ENCODE measurements at regions not wholly inside any gene's neighbourhood (a gene's known extent, or its start where the extent isn't known, plus 50 kb on each side); places are given as distances from the start of the nearest gene placed in this dataset.

DNA sequence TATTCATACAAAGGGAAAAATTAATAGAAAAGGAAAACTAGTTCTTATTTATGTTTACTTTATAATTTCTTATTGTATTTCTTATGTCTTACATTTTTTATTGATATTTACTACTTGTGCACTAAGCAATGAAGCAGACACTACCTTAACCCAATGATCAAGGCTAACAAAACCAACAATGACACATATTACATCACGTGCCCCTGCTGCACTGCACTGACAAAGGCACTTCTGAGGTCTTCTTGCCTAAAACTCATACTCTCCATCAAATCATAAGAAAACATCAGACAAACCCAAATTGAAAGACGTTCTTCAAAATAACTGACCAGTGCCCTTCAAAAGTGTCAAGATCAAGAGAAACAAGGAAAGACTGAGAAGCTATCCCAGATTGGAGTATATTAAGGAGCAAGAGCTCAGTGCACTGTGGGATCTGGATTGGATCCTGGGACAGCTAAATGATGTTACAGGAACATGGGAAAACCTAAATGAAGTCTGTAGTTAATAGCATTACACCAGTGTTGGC, 230.9 kb downstream of the AUH start:
- no peak for DNase-seq (ENCODE audit: low spot score)

DNA sequence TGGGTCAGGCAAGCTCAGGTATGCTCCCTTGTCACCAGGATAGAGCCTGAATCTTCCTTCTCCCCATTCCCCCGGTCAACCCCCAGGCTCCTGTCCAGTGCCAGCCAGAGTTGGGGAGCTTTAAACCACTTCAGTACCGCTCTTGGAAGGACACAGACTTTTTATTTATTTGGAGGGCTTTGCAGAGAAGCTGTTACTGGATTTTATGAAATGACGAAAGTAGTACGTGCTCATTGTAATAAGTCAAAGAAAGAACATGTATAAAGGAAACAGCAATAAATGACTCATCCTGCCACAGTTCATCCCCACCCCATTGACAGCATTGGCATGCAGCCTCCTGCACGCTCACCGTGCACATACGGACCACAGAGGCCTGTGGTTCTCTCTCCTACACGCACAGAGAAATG, 230.3 kb downstream of the AUH start:
- no peak for DNase-seq (ENCODE audit: low spot score)

DNA sequence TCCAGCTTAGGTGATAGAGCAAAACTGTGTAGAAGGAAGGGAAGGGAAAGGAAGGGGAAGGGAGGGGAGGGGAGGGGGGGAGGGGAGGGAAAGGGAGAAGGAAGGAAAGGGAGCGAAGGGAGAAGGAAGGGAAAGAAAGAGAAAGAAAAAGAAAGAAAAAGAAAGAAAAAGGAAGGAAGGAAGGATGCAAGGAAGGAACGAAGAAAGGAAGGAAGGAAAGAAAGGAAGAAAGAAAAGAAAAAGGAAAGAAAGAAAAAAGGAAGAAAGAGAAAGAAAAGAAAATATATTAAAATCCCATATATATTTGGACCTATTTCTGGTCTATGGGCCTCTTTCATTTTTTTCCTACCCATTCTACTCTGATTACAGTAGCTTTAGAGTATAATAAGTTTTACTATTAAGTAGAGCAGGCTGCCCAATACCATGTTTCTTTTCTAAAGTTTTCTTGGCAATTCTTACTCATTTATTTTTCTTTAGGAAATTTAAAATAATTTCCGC, 229.1 kb downstream of the AUH start:
- no peak for DNase-seq (ENCODE audit: low spot score)

DNA sequence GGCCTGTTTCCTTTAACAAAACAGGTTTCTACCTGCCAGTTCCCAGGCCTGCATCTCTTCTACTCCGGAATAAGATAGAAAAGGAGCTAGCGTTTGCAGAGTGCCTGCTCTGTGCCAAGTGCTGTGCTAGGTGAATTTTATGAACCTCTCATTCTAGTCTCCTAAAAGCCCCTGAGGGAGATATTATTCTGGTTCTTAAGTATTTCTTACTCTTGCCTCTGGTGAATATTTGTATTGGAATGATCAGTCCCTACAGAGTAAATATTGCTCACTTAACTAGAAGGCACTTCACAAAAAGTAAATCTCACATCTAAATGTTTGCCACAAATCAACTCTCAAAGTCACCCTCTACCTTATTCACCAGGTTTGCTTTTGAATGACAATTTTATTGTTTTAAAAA, 227.1 kb downstream of the AUH start:
- no peak for DNase-seq (ENCODE audit: low spot score)

DNA sequence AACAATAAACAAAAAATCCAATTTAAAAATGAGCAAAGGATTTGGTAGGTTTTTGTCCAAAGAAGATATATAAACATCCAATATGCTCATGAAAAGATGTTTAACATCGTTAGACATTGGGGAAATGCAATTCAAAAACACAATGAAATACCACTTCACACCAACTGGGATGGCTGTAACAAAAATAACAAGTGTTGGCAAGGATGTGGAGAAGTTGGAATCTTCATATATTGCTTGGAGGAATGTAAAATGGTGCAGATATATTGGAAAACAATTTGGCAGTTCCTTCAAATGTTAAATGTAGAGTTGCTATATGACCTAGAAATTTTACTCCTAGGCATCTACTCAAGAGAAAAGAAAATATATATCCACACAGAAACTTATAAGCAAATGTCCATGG, 224.3 kb downstream of the AUH start:
- DNase-seq (ENCODE audit: low spot score): no peak

DNA sequence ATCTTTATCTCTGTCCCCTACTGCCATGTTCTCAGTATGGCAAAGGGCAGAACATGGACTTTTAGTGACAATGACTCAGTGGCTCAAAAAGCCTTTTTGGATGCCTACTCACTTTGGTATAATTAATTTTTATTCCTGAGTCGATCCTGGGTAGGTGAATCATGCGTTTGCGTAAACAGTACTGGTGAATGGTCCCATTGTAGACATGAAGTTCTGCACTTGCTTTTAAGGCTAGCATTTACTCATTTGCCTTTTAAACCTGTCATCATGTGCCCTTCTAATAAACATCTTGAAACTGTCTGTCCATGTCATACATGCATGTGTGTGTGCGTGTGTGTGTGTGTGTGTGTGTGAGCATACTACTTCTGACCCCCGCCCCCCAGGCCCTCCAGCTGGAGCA, 223.0 kb downstream of the AUH start:
- DNase-seq (ENCODE audit: low spot score): no peak

DNA sequence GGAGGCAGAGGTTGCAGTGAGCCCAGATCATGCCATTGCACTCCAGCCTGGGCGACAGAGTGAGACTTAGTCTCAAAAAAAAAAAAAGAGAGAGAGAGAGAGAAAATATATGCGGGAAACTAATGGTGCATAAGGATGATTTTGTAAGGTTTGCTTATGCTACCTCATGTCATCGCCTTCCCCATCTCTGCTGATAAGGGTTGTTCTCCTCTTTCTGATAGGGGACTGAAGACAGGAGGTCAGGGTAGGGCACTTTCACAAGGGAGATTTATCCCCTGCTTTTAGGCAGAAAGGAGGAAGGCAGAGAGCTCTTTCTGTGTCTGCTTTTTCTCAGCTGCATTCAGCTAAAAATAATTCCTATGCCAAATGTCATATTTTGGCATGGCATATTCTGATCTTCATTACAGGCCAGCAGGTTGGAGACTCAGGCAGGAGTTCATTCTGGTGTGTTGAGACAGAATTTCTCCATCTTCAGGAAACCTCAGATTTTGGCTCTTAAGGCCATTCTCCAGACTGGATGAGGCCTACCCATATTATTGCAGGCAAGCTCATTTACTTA, 220.2 kb downstream of the AUH start:
- DNase-seq (ENCODE audit: low spot score): no peak

DNA sequence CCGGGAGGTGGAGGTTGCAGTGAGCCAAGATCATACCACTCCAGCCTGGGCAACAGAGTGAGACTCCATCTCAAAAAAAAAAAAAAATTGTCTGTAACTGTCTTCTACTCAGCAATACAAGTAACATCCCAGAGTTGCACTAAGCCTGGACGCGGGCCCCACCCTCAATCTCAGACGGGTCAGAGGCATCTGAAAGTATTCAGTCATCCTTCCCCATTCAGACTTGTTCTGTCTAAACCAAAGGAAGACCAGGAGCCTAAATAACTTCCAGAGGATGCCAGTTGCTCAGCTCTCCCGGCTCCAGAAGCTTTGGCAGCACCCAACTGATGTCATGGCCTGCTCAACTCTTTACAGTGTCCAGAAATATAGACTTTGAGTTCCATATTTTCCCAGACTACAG, 218.6 kb downstream of the AUH start:
- no peak for DNase-seq (ENCODE audit: low spot score)

DNA sequence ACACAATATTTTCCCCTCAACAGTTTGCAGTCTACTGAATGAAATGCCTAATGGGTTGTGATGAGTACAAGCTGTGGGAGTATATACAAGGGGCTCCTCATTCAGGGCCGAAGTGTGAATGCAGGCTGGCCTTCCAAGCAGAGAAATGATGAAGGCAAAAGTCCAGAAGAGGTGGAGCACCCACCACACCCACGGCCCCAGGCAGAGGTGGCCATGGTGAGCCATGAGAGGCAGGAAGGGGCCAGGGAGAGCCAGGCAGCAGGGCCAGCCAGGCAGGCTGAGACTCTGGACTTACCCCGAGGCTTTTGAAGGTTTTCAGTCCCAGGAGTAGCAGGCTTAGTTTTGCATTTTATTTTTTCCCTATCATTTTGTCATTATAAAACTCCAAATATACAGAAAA, 218.1 kb downstream of the AUH start:
- no peak for DNase-seq (ENCODE audit: low spot score)

DNA sequence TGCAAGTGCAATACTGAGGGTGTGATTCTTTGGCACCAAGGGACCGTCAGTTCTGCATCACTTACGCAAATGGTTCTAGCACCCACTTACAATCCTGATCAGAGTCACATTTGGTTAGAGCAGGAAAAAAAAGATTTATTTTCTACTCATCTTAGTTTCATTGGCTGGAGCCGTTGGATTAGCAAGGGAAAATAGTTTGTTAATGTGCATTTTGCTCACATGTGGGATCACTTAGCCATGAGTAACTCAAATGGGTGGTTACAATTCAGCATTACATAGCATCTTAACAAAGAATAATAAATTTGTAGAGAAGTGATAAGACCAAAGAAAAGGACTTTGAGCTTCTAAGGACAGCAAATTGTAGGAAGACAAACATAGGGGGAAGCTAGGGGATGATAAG, 216.9 kb downstream of the AUH start:
- DNase-seq (ENCODE audit: low spot score): no peak

DNA sequence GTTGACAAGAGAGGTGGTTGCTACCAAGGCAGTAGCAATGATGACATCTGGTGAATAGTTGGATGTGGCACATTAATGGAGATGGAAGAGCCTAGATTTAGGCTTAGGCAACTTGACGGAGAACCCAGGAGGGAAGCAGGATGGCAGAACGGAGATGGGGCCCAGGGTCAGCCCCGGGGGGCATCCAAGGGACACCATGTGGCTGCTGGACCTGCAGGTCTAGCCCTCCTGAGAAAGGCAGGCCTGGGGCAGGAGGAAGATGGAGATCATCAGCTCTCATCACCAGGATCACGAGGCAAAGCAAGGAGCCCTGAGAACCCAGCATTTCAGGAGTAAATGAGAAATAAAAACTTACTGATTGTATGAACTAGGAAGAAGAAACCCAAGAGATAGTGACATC, 216.2 kb downstream of the AUH start:
- no peak for DNase-seq (ENCODE audit: low spot score)

DNA sequence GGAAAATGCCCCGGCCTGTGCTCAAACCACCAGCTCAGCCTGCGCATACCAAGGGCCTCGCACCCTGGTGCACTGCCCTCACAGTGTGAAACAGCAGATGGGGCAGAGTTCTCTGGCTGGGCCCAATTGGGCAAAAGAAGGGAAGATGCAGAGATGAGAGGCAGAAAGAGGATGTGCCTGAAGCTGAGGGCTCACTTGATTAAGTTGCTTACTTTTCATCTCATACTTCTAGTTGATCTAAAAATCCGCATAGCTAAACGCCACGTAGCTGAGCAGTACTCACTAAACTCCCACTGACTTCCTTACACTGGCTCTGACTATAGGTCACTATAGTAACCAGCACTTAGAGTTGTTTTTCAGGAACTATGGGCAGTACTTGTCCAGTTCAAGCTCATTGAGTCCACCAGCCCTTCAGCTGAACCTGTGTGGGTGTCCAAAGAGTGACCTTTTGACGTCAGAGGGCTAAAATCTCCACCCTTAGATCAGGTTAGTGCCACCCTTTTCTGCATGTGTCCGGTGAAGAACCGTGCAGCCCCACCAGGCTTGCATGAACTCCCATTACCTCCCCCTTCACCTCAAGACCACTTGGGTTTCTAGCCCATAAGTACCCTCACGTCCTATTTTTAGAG, 215.2 kb downstream of the AUH start:
- DNase-seq (ENCODE audit: low spot score): no peak

DNA sequence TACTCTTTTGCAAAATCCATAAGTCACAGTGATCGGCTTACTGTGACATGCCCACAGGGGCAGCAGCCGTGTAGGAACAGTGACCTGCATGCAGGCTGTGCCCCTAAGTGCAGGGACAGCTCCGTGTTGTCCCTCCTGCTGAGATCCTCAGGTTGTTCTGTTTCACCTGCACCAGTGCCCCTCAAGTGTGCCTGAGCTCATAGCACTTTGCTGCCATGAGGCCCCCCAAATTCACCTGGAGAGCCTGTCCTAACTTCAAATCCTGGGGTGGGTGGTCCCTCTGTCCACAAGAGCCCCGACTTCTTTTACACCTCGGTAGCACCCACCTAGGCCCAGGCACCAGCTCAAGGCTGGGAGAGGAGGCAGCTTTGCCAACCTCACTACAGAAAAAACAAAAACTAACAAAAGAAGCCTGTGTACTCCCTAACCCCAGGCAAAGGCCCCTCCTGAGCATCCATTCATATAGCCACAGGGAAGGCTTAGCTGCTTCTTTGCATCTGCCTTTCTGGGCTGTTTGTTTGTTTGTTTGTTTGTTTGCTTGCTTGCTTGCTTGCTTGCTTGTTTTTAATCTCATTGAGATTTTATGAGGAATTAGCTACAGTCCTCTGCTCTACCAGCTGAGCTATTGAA, 214.5 kb downstream of the AUH start:
- no peak for DNase-seq (ENCODE audit: low spot score)

DNA sequence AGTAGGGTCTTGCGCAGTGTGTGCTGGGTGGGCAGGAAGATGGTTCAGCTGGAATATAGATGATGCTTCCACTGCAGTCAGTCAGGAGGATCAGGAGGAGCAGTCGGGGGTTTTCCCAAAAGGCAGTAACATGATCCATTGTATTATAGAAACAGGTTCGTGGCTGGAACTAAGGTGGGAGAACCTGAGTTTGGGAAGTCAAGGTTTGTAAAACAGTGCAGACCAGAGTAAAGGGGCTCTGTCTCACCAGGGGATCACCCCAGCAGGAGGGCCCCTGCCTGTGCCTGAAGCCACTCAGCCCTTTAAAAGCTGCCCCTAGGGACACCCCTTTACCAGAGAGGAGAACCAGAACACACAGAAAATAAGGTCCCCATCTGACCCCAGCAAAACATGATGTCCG, 213.4 kb downstream of the AUH start:
- no peak for DNase-seq (ENCODE audit: low spot score)

DNA sequence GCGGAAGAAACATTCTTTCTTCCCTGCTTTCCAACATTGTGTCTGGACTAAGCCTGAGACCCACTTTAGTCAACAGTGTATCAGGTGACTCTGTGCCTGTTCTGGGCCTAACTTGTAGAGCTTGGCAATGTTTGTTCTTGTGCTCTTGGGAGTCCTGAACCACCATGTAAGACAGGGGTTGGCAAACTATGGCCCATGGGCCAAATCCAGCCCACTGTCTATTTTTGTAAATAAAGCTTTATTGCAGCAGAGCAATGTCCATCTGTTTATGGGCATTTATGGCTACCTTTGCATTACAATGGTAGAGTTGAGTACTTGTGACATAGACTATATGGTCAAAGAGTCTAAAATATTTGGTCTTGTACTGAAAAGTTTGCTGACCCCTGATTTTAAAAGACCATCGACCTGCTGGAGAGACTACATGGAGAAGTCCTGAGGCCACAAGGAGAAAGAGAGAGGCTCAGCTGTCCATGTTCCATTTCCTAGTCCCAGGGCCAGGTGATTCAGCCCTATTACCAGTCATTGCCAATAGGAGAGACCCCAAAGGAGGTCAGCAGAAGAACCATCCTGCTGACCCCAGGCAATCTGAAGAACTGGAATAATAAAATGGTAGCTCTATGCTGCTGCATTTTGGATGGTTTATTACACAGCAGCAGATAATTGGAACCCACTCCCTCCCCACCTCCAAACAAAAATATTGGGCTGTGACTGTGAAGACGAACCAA, 211.3 kb downstream of the AUH start:
- no peak for DNase-seq (ENCODE audit: low spot score)

DNA sequence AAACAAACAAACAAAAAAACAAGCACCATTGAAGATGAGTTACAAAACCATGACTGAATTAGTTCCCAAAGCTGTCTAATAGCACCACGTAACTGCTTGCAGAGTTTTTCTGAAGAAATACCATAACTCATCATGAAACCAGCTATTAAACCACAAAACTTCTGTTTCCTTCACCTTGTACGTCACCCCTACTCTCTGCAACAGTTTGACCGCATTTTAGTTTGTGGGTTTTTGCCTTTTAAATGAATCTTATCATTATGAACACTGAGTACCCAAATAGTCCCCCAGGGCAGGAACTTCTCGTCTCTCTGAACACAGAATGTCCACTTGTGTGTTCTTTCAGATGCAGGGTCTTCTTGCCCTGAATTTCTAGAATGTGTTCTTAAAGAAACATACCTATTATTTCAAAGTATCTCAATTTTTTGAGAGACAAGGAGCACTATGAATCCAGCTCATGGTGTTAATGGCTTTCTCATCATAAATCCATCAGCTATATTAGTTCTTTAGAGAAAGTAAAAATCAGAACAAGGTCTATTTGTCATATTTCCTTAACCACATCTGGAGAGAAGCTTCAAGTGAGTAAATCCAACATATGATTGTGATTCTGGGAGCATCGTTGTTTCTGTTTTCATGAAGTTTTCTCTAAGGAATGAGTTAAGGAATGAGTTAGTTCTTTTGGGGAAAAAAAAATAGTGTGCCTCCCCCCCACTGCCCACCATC, 210.6 kb downstream of the AUH start:
- DNase-seq (ENCODE audit: low spot score): no peak

DNA sequence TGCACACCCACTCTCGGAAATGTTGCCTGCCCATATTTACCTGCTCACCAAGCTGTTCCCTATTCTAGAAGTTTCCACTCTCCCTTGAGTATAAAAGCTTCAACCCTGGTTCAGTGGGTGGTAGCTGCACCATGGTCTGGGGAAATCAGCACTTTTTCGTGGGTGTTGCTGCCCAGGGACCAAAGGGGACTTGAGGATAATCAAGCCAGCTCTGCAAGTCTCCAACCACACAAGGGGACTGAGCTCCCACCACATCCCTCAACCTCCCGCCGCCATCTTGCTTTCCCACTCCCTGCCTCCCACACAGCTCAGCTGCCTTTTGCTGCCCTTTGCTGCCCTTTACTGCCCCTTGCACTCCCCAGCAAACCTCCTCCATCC, 210.0 kb downstream of the AUH start:
- no peak for DNase-seq (ENCODE audit: low spot score)

DNA sequence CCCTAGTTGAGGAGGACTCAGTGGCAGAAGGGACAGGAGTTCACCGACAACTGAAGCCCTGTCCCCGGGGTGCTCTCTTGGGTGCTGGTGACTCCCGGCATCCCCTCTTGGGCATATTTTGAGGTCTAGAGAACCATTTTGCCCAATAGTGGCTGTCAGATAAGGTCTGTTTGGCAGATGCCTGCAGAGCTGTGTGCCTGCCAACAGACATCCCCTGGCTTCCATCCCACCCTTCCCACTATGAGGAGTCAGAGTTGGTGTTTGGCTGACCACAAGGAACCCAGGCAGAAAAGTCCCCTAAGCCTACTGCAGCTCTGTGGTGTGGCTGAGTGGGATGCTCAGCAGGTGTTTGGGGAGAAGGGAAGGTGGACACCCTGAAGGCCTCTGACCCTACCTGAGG, 207.0 kb downstream of the AUH start:
- no peak for DNase-seq (ENCODE audit: low spot score)

DNA sequence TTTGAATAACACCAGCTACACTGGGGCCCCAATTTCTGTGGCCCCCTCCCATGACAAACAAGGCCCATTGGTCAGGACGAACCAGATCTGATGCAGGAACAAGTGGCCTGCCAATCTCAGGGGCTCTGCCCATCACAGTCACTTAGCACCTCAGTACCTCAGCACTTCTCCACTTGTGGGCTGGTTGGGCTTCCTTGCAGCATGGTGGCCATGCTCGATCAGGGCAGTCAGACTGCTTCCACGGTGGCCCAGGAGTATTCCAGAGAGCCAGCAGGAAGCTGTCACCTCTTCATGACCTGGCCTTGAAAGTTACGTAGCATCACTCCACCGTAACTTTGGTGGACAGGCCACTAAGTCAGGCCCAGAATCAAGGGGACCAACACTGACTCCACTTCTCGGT, 206.5 kb downstream of the AUH start:
- no peak for DNase-seq (ENCODE audit: low spot score)

DNA sequence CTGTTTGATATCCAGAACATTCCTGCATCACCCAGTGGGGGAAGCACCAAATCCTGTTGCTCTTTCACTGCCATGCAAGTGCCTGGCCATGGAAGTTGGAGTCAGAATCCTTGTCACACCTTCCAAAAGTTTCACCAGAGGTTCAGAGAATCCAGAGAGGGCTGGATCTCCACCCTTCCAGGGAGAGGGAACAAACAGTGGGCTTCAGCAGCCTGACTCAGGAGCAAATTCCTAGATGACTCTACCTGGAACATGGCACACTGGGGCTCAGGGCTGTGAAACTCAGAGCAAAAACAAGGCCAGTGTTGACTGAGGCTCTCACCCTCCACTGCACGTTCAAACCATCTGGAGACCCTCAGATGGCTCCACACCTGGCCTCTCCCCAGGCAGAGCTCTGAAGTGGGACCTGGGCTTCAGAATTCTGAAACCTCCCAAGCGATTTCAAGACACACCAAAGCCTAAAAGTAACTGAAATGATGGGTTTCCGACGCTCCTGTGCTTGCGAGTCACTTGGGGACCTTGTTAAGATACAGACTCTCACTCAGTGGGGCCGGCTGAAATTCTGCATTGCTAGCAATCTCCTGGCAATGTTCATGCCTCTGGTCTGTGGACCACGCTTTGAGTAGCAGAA, 205.9 kb downstream of the AUH start:
- DNase-seq (ENCODE audit: low spot score): no peak

DNA sequence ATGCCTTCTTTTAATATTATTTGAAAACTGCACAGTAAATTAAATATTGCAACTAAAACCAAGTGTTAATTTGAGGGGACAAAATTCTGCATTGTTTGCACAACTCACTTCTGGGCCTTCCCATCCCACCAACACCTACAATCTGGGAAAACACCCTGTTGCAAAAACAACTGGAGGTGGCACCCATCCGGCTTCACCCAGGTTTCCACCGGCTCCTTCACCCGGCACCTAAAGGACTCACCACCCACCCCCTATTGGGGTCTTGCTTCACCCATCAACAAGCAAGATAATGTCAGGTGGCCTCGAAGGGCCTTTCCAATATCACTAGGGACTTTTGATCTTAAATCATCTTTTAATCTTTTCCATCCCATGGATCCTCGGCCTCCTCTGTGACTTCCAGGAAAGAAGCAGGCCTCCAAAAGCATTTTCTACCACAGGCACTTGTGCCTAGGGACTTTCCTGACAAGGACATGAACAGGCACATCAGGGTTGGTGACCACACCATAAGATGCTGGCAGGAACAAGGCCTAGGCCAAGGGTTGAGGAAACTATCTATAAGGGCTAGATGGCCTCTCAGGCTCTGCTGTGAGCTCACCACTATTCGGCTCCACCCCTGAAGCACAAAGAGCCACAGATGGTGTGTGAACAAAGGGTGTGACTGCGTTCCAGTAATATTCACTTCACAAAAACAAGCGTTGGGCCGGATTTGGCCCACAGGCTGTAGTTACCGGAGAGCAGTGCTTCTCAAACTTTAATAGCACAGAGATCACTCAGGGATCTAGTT, 205.1 kb downstream of the AUH start:
- DNase-seq (ENCODE audit: low spot score): no peak

Measured in HuH-7.5 (cell line).